GM12872 (cell line): ENCODE measurements at regions not wholly inside any gene's neighbourhood (a gene's known extent, or its start where the extent isn't known, plus 50 kb on each side); places are given as distances from the start of the nearest gene placed in this dataset.

ENCODE experiments used
- CTCF ChIP-seq: IDR thresholded peaks from 3 replicates; pipeline ENCODE4 v1.5.1; 2011; ENCODE audit warnings: low read depth, mild to moderate bottlenecking, low read length, moderate library complexity; ENCODE audit not compliant: insufficient read depth

- TF ChIP-seq CTCF = no peak
Observed at GRCh38 chr6:91387290-91388059, 800.6 kb upstream of the MAP3K7 start.

- TF ChIP-seq CTCF = no peak
Observed at GRCh38 chr6:91386204-91386603, 799.3 kb upstream of the MAP3K7 start.

GRCh38 chr6:91383207-91383606 lies 796.3 kb upstream of the MAP3K7 start:
- TF ChIP-seq CTCF = no peak

- no peak for TF ChIP-seq CTCF
Observed at GRCh38 chr6:91376686-91377085, 789.8 kb upstream of the MAP3K7 start.

GRCh38 chr6:91366781-91367180 lies 779.9 kb upstream of the MAP3K7 start:
- no peak for TF ChIP-seq CTCF

- no peak for TF ChIP-seq CTCF
Observed at GRCh38 chr6:91358986-91359385, 772.1 kb upstream of the MAP3K7 start.

GRCh38 chr6:91352878-91353277 lies 766.0 kb upstream of the MAP3K7 start:
- TF ChIP-seq CTCF = no peak
